HCT116 (cell line): ENCODE measurements at regions not wholly inside any gene's neighbourhood (a gene's known extent, or its start where the extent isn't known, plus 50 kb on each side); places are given as distances from the start of the nearest gene placed in this dataset.

ENCODE experiments used
- ATAC-seq: fragments of 200-7000 bp; cut with Tn5 transposase; 2 replicates; pipeline ENCODE4 v1.9.1; 2020; ENCODE audit warnings: mild to moderate bottlenecking, moderate library complexity
- BruUV-seq: library from RNA; stranded (reverse); fragments of 400-500 nt; replicated peaks from 2 replicates; lab custom pipeline; 2021; lab: Mats Ljungman, UMichigan
- CTCF ChIA-PET: fragments of 300-600 bp; sonication (Branson Sonifier 250); formaldehyde crosslinking; loops from one replicate; lab custom pipeline; 2021; ENCODE audit warnings: antibody characterized with exemption; lab: Charles Lee
- POLR2A ChIA-PET: fragments of 300-600, 350-600 bp; sonication (Branson Sonifier 250); formaldehyde crosslinking; loops from one replicate; lab custom pipeline; 2021; ENCODE audit warnings: antibody characterized with exemption; lab: Charles Lee
- RAD21 ChIA-PET, 2 experiments: fragments of 300-600 bp; sonication (Branson Sonifier 250); formaldehyde crosslinking; loops; one replicate each; lab custom pipeline; 2023; ENCODE audit warnings: low total read pairs in 2 of 2; ENCODE audit not compliant: uncharacterized antibody in 2 of 2, unreplicated experiment in 2 of 2, low non-redundant PET in 1 of 2; lab: Charles Lee
- DNase-seq: peaks from one replicate; pipeline ENCODE4 v3.0.0-alpha.2; 2010; ENCODE audit warnings: low read depth, low spot score
- H2AFZ ChIP-seq: fragments of 200-600 bp; shearing (Covaris generic), sonication (generic); 2 replicates; pipeline ENCODE4 v1.6.1; 2017; ENCODE audit warnings: low read depth, mixed run types, mixed read lengths, antibody characterized with exemption, low read length; ENCODE audit not compliant: poor library complexity, severe bottlenecking
- H3K27ac ChIP-seq: 2 replicates; pipeline ENCODE4 v1.5.1; 2012; ENCODE audit warnings: low read depth, low read length
- H3K27me3 ChIP-seq: fragments of 200-600 bp; sonication (generic); 2 replicates; pipeline ENCODE4 v1.6.1; 2016; ENCODE audit warnings: mixed run types, low read length, mixed read lengths; ENCODE audit not compliant: insufficient read depth
- H3K36me3 ChIP-seq, 2 experiments: fragments of 200-500 bp in 1 of 2; fragments of 200-600 bp in 1 of 2; sonication (Bioruptor generic) in 1 of 2; sonication (generic) in 1 of 2; 2 replicates each; pipeline versions ENCODE4 v1.5.1 to v1.6.1; 2014 to 2016; ENCODE audit warnings: low read length in 2 of 2, inconsistent platforms in 1 of 2, mixed read lengths in 1 of 2, mixed run types in 1 of 2; ENCODE audit not compliant: insufficient read depth in 2 of 2, control insufficient read depth in 1 of 2
- H3K4me1 ChIP-seq, 2 experiments: fragments of 200-600 bp in 1 of 2; sonication (generic) in 1 of 2; 2 replicates each; pipeline versions ENCODE4 v1.5.1 to v1.6.1; 2012 to 2017; ENCODE audit warnings: low read length in 2 of 2, inconsistent platforms in 1 of 2, mild to moderate bottlenecking in 1 of 2, mixed read lengths in 1 of 2, mixed run types in 1 of 2, moderate library complexity in 1 of 2; ENCODE audit not compliant: insufficient read depth in 2 of 2, control insufficient read depth in 1 of 2
- H3K4me2 ChIP-seq: fragments of 200-600 bp; sonication (generic); 2 replicates; pipeline ENCODE4 v1.6.1; 2017; ENCODE audit warnings: mixed run types, low read length, mixed read lengths
- H3K4me3 ChIP-seq, 2 experiments: fragments of 200-600 bp in 1 of 2; sonication (generic) in 1 of 2; replicated peaks in 1 of 2; 2 replicates each; pipeline ENCODE4 v1.5.1; 2011 to 2016; ENCODE audit warnings: low read length in 2 of 2, control low read depth in 1 of 2, low read depth in 1 of 2, mild to moderate bottlenecking in 1 of 2, mixed read lengths in 1 of 2, mixed run types in 1 of 2
- H3K79me2 ChIP-seq: fragments of 200-600 bp; sonication (generic); 2 replicates; pipeline ENCODE4 v1.6.1; 2017; ENCODE audit warnings: mild to moderate bottlenecking, mixed run types, low read length, moderate library complexity, mixed read lengths; ENCODE audit not compliant: insufficient read depth
- H3K9ac ChIP-seq: fragments of 200-600 bp; sonication (generic); 2 replicates; pipeline ENCODE4 v1.6.1; 2016; ENCODE audit warnings: low read length, mixed read lengths
- H3K9me2 ChIP-seq: fragments of 200-600 bp; sonication (generic), shearing (Covaris generic); 2 replicates; pipeline ENCODE4 v1.6.1; 2017; ENCODE audit warnings: mixed run types, mild to moderate bottlenecking, moderate library complexity; ENCODE audit not compliant: insufficient read depth
- H3K9me3 ChIP-seq, 2 experiments: fragments of 200-500 bp in 1 of 2; fragments of 200-600 bp in 1 of 2; sonication (Bioruptor generic) in 1 of 2; sonication (generic) in 1 of 2; 2 replicates each; pipeline ENCODE4 v1.6.1; 2014 to 2017; ENCODE audit warnings: low read length in 2 of 2, mixed read lengths in 2 of 2, inconsistent platforms in 1 of 2, low read depth in 1 of 2, mild to moderate bottlenecking in 1 of 2, mixed run types in 1 of 2, moderate library complexity in 1 of 2; ENCODE audit not compliant: control insufficient read depth in 1 of 2, insufficient read depth in 1 of 2
- H4K20me1 ChIP-seq: fragments of 200-600 bp; sonication (generic), shearing (Covaris generic); 2 replicates; pipeline ENCODE4 v1.6.1; 2017; ENCODE audit warnings: mixed run types, mild to moderate bottlenecking, moderate library complexity; ENCODE audit not compliant: insufficient read depth
- EGR1 ChIP-seq: IDR thresholded peaks from 2 replicates; pipeline ENCODE4 v1.6.1; 2012; ENCODE audit warnings: low read depth
- EZH2 ChIP-seq: fragments of 200-600 bp; sonication (generic); IDR thresholded peaks from 2 replicates; pipeline ENCODE4 v1.6.1; 2017; ENCODE audit warnings: antibody characterized with exemption, mixed run types
- FOSL1 ChIP-seq: IDR thresholded peaks from 2 replicates; pipeline ENCODE4 v1.6.1; 2012; ENCODE audit warnings: low read depth
- POLR2A ChIP-seq: IDR thresholded peaks from 2 replicates; pipeline ENCODE4 v1.7.0; 2011; ENCODE audit warnings: borderline replicate concordance; ENCODE audit not compliant: insufficient read depth, insufficient read length; ENCODE audit errors: extremely low read depth
- SRF ChIP-seq: IDR thresholded peaks from 2 replicates; pipeline ENCODE4 v1.6.1; 2012; ENCODE audit warnings: low read depth
- YY1 ChIP-seq: IDR thresholded peaks from 2 replicates; pipeline ENCODE4 v1.6.1; 2011; ENCODE audit warnings: low read length, low read depth, moderate library complexity, mild to moderate bottlenecking; ENCODE audit not compliant: insufficient replicate concordance; ENCODE audit errors: extremely low read depth
- ZNF274 ChIP-seq: fragments of 200-500 bp; sonication (Bioruptor generic); IDR thresholded peaks from 2 replicates; pipeline ENCODE4 v1.6.1; 2014; ENCODE audit warnings: mild to moderate bottlenecking, low read depth, low read length, inconsistent platforms
- intact Hi-C: fragments of 100-400 bp; cut with micrococcal nuclease; formaldehyde crosslinking; loops from 2 replicates; pipeline ENCODE4 v1.10.0; 2022
- TF ChIP-seq, protein P1 (sequence below): IDR thresholded peaks from 2 replicates; pipeline ENCODE4 v1.6.1; 2012
- TF ChIP-seq, protein P2 (sequence below): IDR thresholded peaks from 2 replicates; pipeline ENCODE4 v1.6.1; 2011; ENCODE audit warnings: mild to moderate bottlenecking, low read length, moderate library complexity; ENCODE audit not compliant: insufficient replicate concordance; ENCODE audit errors: extremely low read depth
- TF ChIP-seq, protein P3 (sequence below): IDR thresholded peaks from 2 replicates; pipeline ENCODE4 v1.6.1; 2012; ENCODE audit warnings: low read depth

DNA sequence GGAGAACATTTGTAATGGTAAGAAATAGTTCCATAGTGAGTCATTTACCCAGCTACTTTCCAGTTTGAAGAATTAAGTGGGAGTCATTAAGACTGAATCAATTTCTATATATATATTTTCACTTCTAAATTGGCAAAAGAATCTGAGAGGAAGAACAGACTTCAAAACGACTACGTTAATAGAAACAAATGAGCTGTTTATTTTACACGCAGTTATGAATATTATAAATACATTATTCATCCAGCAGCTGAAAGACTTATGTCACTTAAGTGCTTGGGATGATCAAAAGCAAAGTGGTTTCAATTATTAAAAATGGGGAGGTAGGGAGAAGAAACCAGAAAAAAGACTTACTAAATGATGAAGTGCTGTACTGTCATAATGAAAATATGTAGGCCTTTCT, 260.5 kb upstream of the DDX53 start:
- no peak for ATAC-seq
- no peaks in the 10 kb centered on the region for H3K27me3 ChIP-seq
- POLR2A ChIA-PET = no interaction called here
- no peak overlapping the region for H3K9ac ChIP-seq
- H3K4me1 ChIP-seq = no peaks in the 10 kb centered on the region
- H3K36me3 ChIP-seq = no peaks in the 10 kb centered on the region
- CTCF ChIA-PET = interaction anchor here (2.7 kb wide), 1 partner anchor 9 kb away, joined by 12 read pairs; no protein-coding TSS in a partner anchor
- TF ChIP-seq FOSL1 (no peak), ZNF274 (no peak), YY1 (no peak), EGR1 (no peak), EZH2 (no peak), POLR2A (no peak), SRF (no peak)
- TF ChIP-seq, protein P1, sequence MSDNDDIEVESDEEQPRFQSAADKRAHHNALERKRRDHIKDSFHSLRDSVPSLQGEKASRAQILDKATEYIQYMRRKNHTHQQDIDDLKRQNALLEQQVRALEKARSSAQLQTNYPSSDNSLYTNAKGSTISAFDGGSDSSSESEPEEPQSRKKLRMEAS = no peak
- TF ChIP-seq, protein P2, sequence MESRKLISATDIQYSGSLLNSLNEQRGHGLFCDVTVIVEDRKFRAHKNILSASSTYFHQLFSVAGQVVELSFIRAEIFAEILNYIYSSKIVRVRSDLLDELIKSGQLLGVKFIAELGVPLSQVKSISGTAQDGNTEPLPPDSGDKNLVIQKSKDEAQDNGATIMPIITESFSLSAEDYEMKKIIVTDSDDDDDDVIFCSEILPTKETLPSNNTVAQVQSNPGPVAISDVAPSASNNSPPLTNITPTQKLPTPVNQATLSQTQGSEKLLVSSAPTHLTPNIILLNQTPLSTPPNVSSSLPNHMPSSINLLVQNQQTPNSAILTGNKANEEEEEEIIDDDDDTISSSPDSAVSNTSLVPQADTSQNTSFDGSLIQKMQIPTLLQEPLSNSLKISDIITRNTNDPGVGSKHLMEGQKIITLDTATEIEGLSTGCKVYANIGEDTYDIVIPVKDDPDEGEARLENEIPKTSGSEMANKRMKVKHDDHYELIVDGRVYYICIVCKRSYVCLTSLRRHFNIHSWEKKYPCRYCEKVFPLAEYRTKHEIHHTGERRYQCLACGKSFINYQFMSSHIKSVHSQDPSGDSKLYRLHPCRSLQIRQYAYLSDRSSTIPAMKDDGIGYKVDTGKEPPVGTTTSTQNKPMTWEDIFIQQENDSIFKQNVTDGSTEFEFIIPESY = no peak
- TF ChIP-seq, protein P3, sequence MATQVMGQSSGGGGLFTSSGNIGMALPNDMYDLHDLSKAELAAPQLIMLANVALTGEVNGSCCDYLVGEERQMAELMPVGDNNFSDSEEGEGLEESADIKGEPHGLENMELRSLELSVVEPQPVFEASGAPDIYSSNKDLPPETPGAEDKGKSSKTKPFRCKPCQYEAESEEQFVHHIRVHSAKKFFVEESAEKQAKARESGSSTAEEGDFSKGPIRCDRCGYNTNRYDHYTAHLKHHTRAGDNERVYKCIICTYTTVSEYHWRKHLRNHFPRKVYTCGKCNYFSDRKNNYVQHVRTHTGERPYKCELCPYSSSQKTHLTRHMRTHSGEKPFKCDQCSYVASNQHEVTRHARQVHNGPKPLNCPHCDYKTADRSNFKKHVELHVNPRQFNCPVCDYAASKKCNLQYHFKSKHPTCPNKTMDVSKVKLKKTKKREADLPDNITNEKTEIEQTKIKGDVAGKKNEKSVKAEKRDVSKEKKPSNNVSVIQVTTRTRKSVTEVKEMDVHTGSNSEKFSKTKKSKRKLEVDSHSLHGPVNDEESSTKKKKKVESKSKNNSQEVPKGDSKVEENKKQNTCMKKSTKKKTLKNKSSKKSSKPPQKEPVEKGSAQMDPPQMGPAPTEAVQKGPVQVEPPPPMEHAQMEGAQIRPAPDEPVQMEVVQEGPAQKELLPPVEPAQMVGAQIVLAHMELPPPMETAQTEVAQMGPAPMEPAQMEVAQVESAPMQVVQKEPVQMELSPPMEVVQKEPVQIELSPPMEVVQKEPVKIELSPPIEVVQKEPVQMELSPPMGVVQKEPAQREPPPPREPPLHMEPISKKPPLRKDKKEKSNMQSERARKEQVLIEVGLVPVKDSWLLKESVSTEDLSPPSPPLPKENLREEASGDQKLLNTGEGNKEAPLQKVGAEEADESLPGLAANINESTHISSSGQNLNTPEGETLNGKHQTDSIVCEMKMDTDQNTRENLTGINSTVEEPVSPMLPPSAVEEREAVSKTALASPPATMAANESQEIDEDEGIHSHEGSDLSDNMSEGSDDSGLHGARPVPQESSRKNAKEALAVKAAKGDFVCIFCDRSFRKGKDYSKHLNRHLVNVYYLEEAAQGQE = no peak
- no peak for DNase-seq
- H3K4me3 ChIP-seq = no peak overlapping the region
- H2AFZ ChIP-seq = no peak overlapping the region
- intact Hi-C loops = no loop called here
- H3K27ac ChIP-seq = no peak overlapping the region
- H3K9me3 ChIP-seq = no peaks in the 10 kb centered on the region
- H3K79me2 ChIP-seq = no peaks in the 10 kb centered on the region
- H3K9me2 ChIP-seq = no peaks in the 10 kb centered on the region
- no peak overlapping the region for H3K4me2 ChIP-seq
- no TSS peak for BruUV-seq
- H4K20me1 ChIP-seq = no peaks in the 10 kb centered on the region
- RAD21 ChIA-PET = no interaction called here
